ENCODE measurements at regions not wholly inside any gene's neighbourhood (a gene's known extent, or its start where the extent isn't known, plus 50 kb on each side); places are given as distances from the start of the nearest gene placed in this dataset.
"Not testable (repeated sequence)": the region's sequence is repeated elsewhere in the genome, so short reads cannot be mapped to it uniquely, and the experiment has no call there.

GRCh38 chr11:109480251-109480650, 58.3 kb downstream of the C11orf87 start:
- no peak for DNase-seq

GRCh38 chr11:109486129-109486528, 64.1 kb downstream of the C11orf87 start:
- DNase-seq = peak; percentile 92

DNA sequence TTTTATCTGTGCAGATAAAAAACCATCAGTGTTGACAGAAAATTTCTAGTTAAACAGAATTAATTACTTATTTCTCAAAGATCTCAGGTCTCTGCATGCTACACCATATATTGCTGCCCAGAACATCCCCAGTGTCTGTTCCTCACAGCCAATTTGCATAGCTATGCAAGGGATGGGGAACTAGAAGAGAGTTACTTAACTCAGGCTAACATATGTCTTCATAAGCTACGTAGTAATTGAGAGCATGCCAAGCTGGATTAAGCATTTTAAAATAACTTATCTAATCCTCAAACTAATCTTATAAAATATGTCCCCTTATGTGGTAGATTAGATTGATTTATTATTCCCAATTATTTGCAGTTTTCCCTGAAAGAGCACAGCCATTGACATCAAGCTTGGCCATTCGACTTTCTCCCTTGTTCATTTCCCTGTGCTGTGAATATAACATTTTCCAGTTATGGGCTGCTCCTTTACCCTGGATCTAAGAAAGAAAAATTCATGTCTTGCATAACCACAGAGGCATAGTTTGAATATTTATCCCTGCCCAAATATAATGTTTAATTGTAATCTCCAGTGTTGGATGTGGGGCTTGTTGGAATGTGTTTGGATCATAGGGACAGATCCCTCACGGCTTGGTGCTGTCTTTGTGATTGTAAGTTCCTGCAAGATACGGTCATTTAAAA, 69.1 kb downstream of the C11orf87 start:
- no peak for DNase-seq

- DNase-seq = no peak
Measured at GRCh38 chr11:109506115-109506514, 84.1 kb downstream of the C11orf87 start.

- no peak for DNase-seq
Measured at GRCh38 chr11:109507331-109507730, 85.3 kb downstream of the C11orf87 start.

- no peak for DNase-seq
Measured at GRCh38 chr11:109507836-109508561, 86.0 kb downstream of the C11orf87 start.

- no peak for DNase-seq
Measured at GRCh38 chr11:109508943-109509342, 87.0 kb downstream of the C11orf87 start.

- DNase-seq = no peak
Measured at GRCh38 chr11:109510316-109510715, 88.3 kb downstream of the C11orf87 start.

DNA sequence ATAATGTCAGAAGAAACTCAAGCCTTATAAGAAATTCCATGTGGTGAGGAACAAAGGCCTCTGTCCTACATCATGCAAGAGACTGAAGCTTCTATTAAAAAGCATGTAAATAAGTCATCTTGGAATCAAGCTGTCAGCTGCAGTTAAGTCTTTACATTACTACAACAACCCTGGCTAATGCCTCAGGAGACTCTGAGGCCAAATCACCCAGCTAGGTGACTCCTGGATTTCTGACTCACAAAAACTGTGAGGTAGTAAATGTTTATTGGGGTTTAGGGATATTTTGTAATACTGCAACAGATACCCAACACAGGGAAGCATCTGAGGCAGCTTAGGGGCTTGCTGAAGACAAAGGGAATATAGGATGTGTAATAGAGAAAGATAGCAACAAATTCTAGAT, 89.6 kb downstream of the C11orf87 start:
- DNase-seq = no peak

DNA sequence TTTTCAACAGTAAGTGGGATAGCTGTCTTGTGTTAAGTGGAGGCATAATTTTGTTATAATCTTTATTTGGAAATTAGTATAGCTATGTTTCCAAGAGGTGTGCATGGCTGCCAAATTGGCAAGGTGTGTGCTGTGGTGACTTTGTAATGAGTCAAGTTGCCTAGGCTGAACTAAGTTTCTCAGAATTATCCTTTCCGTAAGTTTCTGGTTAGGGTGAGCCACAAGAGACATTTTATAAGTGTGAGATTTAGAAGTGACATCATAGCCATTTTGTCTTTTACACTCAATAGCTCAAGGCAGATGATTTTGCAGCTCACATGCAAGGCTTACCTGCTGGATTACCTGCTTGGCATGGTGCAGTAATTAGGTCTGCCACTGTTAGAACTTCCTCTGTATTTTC, 90.3 kb downstream of the C11orf87 start:
- no peak for DNase-seq

GRCh38 chr11:109512680-109513079, 90.7 kb downstream of the C11orf87 start:
- DNase-seq = no peak

GRCh38 chr11:109514313-109515018, 92.5 kb downstream of the C11orf87 start:
- no peak for DNase-seq

DNA sequence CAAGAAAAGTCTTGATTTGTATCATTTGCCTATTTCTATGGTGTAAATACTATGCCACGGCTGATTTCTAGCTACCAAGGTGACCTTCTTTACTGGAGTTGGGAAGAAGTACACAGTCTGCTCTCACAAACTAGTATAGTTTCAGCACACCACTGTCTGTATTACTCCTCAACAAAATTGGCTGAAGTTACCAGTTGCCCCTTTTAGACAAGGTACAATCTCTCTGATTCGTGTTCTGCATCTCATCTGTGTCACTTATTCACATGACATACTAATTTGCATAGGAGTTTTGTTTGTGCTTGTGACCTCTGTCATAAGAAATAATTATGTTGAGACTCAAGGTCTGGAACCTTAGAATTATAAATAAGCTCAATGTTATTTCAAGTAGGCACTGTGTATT, 97.3 kb downstream of the C11orf87 start:
- no peak for DNase-seq

DNA sequence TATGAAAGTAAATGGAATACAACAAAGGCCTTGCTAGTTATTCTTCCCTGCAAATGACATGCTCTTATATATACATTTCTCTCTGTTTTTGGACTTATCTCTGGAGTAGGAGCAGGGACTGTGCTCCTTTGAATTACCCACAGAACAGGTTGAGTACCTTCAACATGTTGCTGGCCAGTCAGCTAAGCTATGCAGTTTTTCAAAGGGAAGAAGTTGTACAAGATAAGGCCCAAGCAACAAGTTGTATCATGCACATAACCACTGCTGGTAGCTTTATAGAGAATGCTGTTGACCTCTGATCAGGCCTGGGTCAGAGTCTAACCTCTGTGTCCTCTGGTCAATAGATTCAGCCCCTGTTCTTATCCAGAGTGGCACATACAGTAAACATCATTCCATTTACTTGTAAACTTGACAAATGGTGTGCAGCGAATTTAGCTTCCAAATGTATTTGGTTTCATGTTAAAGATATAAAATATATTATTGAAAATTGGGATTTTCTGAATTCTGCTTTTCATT, 99.6 kb downstream of the C11orf87 start:
- no peak for DNase-seq

- DNase-seq = no peak
Measured at GRCh38 chr11:109522116-109522755, 100.2 kb downstream of the C11orf87 start.

DNA sequence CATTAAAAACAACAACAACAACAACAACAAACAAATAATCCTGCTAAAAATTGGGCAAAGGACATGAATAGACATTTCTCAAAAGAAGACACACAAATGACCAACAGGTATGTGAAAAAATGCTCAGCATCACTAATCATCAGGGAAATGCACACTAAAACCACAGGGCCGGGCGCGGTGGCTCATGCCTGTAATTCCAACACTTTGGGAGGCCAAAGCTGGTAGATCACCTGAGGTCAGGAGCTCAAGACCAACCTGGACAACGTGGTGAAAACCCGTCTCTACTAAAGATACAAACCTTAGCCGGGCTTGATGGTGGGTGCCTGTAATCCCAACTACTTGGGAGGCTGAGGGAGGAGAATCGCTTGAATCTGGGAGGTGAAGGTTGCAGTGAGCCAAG, 103.6 kb downstream of the C11orf87 start:
- not testable (repeated sequence) for DNase-seq

GRCh38 chr11:109526061-109526460, 104.1 kb downstream of the C11orf87 start:
- DNase-seq = no peak

DNA sequence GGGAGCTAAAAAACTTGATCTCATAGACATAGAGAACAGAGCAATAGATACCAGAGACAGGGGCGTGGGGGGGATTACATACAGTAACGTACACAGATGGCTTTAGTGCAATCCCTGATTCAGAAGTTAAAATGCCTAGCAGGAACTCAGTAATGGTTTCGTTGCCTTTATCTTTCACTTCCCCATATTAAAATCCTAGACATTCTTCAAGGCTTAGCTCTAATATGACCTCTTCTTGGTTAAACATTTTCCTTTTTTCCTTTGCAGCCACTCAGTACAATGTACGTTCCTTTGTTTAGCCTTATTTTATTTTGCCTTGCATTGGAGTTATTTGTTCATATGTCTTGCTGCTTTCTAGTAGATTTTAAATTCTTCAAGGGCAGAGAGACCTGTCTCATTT, 104.9 kb downstream of the C11orf87 start:
- no peak for DNase-seq

GRCh38 chr11:109527496-109527895, 105.5 kb downstream of the C11orf87 start:
- DNase-seq = no peak

DNA sequence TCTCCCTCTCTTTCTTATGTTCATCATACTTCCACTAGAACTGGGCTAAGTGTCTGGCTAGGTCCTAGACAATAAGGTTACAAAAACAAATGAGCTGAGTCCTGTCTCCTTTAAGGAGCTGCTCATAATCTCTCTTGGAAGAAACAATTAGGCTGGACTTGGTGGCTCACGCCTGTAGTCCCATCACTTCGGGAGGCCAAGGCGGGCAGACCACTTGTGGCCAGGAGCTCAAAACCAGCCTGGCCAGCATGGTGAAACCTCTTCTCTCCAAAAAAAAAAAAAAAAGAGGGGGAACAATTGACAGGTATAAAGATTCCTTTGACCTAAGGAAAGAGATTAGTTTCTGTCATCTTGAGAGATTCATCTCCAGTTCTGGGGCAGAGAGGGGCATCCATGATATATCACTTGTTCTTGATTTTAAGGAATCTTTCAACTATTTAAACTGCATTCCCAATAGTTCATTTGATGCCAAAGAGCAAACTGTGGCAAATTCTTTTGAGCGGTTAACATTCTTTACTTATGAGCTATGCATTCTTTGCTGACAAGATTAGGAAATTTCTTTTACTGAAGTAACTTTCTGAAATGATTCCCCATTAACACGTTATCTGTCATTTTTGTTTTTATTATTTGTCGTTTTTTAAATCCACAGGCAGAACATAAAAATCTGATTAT, 125.5 kb downstream of the C11orf87 start:
- DNase-seq = no peak

- DNase-seq = no peak
Measured at GRCh38 chr11:109552376-109552775, 130.4 kb downstream of the C11orf87 start.

DNA sequence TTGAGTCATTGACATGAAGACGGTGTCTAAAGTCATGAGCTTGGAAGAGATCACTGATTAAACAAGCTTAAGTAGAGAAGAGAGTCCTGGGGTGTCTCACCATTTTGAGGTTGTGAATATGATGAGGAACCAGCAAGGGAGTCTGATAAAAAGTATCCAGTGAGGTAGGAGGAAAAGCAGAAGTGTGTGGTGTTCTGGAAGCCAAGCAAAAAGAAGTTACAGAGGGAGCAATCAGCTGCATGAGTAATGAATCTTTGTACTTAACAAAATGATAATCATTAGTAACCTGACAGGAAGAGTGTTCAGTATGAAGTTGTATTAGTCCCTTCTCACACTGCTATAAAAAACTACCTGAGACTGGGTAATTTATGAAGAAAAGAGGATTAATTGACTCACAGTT, 131.3 kb downstream of the C11orf87 start:
- DNase-seq = no peak

GRCh38 chr11:109554951-109555350, 133.0 kb downstream of the C11orf87 start:
- DNase-seq = no peak
